HG02678 (cell line): ENCODE measurements at regions not wholly inside any gene's neighbourhood (a gene's known extent, or its start where the extent isn't known, plus 50 kb on each side); places are given as distances from the start of the nearest gene placed in this dataset.
"Not testable (repeated sequence)": the region's sequence is repeated elsewhere in the genome, so short reads cannot be mapped to it uniquely, and the experiment has no call there.

Experiments
- ATAC-seq: cut with Tn5 transposase; IDR thresholded peaks from one replicate; pipeline ENCODE4 v1.9.1; 2021; ENCODE audit warnings: mild to moderate bottlenecking, moderate library complexity; ENCODE audit not compliant: unreplicated experiment

DNA sequence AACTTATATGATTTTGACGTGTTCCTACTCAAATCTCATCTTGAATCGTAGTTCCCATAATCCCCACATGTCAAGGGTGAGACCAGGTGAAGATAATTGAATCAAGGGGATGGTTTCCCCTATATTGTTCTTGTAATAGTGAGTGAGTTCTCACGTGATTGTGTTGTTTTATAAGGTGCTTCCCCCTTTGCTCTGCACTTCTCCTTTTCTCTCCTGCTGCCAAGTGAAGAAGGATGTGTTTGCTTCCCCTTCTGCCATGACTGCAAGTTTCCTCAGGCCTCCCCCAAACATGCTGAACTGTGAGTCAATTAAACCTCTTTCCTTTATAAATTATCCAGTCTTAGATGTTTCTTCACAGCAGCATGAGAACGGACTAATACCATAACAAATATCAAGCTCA is 83.2 kb downstream of the MANEA start:
- ATAC-seq, result no peak

DNA sequence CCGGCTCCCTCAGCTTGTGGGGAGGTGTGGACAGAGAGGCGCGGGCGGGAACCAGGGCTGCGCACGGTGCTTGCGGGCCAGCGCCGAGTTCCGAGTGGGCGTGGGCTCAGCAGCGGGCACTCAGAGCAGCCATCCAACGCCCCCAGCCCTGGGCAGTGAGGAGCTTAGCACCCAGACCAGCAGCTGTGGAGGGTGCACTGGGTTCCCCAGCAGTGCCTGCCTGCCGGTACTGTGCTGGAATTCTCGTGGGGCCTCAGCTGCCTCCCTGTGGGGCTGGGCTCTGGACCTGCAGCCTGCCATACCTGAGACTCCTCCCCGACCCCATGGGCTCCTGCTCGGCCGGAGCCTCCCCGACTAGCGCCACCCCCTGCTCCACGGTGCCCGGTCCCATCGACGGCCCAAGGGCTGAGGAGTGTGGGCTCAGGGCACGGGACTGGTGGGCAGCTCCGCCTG is 92.7 kb downstream of the MANEA start:
- no peak for ATAC-seq

DNA sequence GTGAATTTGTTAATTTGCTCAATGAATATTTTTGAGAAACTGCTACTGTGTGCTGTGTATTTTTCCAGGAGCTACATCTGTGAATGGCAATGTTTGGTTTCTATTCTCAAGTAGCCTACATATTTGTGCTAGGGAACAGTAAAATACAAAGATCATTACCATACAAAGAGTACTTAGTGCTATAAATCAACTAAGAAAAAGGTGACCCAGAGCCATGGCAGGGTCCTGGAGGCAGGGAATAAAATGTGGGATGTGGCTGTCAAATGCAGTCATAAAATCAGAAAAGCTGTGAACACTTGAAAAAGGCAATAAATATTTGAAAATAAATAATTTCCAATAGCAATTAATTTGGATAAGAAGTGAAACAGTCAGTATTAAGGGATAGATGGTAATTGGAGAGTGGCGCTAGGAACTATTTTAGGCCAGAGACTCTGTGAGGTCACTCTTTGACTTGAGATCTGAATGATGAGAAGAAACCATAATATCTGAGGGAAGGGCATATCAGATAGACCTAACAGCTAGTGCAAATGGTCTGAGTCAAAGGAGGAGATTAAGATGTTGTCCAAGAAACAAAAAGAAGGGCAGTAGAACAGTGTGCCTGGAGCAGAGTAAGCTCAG is 98.8 kb downstream of the MANEA start:
- no peak for ATAC-seq

DNA sequence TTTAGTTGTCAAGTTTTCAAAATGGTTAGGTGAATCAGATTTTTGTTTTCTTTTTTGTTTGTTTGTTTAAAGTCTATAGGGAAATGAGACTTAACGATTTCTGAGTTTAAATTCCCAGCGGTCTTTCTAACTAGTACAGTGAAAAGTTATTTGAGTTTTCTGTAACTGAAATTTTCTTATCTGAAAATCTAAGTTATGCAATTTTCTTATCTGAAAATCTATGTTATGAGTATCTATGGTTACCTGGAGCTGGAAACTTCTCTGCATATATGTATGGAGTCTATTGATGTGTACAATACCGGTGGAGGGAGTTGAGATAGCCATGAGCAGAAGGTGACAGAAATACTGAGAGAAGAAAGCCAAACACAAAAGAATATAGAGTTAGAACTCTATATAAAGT is 102.6 kb downstream of the MANEA start:
- ATAC-seq, result no peak

DNA sequence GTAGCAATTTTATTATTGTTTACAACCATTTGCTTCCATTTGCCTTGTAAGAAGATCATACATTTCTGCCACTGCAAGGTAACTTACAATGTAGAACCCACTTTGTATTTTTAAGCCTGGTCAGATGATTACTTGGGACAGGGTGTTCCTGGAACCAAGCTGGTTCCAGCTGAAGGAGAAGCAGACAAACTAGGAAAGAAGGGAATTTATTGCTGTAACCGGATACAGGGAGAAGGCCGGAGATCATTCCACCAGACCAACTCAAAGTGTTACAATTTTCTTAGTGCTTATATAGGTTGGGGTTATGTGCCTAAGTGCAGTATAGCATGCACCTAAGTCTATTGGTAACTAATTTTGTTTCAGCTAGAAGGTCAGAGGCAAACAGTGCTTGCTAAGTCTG is 104.4 kb downstream of the MANEA start:
- no peak for ATAC-seq

DNA sequence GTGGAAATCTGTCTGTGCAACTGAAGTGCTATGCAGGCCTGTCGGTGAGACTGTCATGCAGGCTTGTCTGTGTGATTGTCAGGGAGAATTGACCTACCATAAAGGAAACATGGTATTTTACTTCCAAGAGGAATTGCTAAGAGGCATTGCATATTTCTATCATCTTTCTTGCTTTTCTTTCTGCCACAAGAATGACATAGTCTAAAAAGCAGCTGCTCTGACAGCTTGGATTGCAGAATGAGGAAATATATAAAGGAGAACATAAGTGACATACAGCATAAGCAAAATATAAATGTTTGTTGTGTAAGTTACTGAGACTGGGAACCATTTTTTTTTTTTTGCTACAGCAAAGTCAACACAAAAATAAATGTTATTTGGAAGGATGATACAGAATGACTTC is 105.1 kb downstream of the MANEA start:
- no peak for ATAC-seq

DNA sequence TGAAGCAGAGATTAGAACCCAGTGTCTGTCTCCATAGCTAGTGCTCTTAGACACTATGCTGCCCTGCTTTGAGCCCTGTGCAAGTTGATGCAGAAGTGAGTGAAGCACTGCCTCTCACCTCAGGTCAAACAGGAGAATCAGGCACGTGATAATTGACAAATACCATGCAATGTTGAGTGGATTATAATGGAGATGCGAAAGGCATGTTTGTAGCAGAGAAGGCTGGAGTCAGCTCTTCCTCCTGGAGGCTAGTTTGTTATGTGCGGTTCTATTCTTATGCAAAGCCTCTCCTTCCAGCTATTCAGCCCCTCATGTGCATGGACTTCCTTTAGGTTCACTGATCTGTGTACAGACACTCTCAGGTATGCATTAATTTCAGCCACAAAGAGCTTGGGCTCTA is 108.5 kb downstream of the MANEA start:
- no peak for ATAC-seq

DNA sequence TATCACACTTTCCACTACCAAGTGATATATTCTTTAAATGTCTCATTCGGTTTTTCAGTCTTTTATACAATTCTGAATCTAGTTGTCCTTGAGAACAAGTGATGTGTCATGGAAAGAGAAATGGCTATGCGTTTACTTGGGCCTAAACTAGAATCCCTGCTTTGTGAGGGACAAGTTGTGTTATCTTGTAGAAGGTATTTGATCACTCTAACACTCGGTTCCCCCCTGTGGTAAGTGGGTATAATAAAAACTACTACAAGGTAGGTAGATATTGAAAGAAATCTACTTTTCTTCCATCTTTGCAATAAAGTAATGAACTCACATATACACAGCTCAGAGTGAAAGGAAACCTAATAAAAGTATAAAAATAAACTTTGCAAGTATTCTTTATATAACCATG is 108.9 kb downstream of the MANEA start:
- no peak for ATAC-seq

DNA sequence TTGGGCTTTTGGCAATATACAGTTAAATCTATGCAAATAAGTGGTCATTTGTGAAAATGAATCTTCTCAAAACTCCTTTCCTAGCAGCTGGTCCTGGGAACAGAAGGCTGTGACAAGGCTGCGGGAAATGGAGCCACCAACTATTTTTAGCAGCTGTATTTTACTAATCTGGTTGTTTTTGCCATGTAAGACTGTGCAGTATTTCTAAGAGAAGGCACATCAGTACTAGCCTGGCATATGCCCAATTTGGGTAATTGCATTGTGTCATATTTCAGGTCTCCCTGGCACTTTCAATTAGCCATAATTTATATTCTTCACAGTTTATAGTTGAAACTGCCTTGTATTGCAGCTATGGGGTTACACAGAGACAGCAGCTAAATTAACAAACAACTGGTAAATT is 109.6 kb downstream of the MANEA start:
- ATAC-seq, result no peak

DNA sequence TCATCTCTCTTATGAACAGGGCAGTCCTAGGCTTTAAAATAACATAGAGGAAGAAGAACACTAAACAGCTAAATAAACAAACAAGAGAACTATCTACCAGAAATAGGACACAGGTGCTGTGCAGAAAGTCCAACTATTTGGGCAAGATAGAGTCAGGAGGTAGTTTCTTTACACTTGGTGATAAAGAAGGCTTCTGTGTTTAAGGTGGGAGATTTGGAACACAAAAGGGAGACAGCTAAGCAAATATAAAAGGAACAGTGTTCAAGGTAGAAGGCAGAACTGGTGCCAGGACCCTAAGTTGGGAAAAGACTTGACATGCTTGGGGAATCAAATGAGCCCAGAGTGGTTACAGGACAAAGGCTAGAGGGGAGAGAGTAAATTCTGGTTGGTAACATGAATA is 110.5 kb downstream of the MANEA start:
- ATAC-seq, result peak; percentile 36

DNA sequence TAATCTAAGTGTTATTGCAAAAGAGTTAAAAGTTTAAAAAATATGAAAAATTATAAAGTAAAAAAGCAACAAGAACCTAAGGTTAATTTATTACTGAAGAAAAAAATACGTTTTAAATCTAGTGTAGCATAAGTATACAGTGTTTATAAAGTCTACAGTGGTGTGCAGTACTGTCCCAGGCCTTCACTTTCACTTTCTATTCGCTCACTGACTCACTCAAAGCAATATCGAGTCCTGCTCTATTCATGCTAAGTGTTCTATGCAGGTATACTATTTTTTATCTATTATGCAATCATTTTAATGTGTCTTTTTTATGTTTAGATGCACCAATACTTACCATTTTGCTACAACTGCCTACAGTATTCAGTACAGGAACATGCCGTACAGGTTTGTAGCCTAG is 113.0 kb downstream of the MANEA start:
- ATAC-seq, result peak; percentile 63

DNA sequence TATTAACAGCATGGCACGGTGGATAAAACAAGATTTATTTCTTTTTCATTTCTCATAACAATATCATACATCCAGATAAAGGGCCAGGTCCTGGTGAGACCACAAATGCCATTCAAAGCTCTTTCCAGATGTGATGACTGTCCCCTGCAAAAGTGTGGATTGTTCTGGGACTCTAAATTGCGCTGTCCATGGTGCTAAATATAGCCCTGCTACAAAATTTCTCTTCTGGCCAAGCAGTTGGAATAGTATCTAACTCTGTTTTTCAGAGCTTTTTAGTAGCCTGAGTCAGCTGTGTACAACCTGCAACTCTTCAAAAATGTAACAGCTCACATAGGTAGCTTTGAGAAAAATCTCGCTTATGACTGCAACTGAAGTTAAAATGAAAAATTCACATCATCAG is 115.8 kb downstream of the MANEA start:
- no peak for ATAC-seq

DNA sequence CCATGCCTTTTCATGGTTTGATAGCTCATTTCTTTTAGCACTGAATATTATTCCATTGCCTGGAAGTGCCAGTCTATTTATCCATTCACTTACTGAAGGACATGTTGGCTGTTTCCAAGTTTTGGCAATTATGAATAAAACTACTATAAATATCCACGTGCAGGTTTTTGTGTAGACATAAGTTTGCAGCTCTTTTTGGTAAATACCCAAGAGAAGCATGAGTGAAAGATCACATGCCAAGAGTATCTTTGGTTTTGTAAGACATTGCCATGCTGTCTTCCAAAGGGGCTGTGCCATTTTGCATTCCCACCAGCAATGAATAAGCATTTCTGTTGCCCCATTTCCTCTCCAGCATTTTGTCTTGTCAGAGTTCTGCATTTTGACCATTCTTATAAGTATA is 120.9 kb downstream of the MANEA start:
- ATAC-seq, result no peak

DNA sequence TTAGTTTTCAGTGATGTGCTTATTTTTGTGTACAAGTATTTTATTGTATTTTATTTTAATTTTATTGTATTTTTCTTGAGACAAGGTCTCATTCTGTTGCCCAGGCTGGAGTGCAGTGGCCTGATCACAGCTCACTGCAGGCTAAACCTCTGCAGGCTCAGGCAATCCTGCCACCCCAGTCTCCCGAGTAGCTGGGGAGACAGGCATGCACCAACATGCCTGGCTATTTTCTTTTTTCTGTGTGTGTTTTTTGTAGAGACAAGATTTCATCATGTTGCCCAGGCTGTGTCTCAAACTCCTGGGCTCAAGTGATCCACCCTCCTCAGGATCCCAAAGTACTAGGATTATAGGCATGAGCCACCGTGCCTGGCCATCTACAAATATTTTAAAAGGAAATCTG is 146.3 kb downstream of the MANEA start:
- no peak for ATAC-seq

DNA sequence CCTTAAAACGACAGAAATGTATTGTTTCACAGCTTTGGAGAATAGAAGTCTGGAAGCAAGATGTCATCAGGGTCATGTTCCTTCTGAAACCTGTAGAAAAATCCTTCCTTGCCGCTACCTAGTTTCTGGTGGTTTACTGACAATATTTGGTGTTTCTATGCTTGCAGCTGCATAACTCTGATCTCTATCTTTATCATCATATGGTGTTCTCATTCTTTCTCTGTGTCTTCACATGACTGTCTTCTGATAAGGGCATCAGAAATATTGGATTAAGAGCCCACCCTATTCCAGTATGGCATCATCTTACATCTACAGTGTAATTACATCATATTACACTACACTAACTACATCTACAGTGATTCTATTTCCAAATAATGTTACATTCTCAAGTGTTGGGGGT is 148.0 kb downstream of the MANEA start:
- ATAC-seq, result no peak

DNA sequence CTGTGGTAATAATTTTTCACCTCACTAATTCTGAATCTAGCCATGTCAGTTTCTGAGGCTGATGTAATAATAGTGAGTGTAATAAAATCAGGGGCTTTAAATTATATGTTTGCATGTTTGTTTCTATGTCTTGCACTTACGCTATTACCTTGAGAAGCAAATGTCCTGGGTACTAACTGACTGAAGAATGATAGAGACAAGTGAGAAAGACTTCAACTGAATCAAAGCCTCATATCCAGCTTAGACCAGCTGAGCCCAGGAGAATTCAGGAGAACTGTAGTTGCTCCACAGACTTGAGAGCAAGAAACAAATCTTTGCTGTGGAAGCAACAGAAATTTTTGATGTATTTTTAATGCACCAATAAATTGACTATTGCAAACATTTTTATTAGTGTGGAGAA is 162.8 kb downstream of the MANEA start:
- ATAC-seq, result no peak

DNA sequence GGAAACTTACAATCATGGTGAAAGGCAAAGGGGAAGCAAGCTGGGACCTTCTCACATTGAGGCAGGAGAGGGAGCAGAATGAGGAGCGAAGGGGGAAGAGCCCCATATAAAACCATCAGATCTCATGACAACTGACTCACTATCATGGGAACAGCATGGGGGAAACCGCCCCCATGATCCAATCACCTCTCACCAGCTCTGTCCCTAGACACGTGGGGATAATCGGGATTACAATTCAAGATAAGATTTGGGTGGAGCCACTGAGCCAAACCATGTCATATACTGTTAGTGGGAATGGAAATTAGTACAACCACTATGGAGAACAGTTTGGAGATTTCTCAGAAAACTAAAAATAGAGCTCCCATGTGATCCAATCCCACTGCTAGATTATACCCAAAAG is 163.7 kb downstream of the MANEA start:
- no peak for ATAC-seq

DNA sequence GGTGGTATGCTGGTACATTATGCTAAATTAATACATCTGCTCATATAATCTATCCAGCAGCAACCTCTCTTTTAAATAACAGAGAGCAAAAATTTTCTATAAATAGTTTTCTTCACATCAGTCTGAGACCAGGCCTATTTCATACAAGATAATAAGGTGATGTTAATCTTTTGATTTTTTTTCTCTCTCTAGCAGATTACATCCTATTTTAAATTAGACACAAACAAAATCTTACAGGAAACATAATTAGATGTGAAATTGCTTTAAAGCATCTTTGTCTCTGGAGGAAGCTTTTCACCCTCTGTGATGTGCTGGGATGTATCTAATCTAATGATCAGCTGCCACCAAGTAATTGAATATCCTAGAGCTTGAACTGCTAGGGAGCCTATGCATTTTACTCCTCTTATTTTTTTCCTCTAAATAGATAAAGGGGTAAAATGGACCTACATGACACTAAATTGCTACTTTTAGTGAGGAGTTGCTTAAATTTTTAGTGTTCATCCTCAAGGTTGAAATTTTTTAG is 165.5 kb downstream of the MANEA start:
- ATAC-seq, result no peak

DNA sequence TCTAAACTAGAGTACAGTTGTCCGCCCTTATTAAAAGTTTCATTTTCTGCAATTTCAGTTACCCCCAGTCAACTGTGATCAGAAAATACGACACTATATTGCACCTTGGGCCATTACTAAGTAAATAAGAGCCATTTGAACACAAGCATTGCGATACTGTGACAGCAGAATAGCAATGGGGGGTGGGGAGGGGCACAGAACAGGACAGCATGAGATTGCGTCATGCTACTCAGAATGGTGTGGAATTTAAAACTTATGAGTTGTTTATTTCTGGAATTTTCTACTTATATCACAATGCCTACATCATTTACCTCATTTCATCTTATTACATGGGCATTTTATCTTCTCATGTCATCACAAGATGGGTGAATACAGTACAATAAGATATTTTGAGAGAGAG is 166.3 kb downstream of the MANEA start:
- ATAC-seq, result no peak

DNA sequence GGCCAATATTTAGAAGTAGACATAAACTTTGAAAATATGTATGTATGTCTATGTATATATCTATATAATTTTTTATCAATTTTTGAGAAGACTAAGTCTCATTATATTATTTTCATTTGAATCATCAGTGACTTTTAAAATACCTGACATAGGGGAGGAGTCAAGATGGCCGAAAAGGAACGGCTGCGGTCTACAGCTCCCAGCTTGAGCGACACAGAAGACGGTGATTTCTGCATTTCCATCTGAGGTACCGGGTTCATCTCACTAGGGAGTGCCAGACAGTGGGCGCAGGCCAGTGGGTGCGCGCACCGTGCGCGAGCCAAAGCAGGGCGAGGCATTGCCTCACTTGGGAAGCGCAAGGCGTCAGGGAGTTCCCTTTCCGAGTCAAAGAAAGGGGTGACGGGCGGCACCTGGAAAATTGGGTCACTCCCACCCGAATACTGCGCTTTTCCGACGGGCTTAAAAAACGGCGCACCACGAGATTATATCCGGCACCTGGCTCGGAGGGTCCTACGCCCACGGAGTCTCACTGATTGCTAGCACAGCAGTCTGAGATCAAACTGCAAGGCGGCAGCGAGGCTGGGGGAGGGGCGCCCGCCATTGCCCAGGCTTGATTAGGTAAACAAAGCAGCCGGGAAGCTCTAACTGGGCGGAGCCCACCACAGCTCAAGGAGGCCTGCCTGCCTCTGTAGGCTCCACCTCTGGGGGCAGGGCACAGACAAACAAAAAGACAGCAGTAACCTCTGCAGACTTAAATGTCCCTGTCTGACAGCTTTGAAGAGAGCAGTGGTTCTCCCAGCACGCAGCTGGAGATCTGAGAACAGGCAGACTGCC is 181.1 kb downstream of the MANEA start:
- ATAC-seq, result not testable (repeated sequence)

DNA sequence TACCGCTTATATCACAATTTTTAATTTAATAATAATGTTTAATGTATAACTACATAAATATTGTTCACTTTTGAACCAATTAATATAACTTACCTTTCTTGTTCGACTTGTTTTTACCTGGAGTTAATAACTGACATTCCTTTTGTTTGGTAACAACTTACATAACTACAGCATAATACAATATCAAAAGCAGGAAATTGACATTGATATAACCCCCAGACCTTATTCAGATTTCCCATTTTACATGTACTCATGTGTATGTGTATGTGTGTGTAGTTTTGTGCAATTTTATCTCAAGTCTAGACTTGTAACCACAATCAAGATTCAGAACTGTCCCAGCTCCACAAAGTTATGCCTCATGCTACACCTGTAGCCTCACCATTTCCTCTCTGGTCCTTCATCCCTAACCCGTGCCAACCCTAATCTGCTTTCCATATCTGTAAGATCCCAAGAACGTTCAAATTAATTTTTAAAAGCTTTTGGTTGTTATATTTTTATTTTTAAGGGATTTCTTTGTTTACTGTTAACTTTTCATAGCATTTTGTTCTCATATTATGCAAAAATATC is 190.6 kb downstream of the MANEA start:
- no peak for ATAC-seq

DNA sequence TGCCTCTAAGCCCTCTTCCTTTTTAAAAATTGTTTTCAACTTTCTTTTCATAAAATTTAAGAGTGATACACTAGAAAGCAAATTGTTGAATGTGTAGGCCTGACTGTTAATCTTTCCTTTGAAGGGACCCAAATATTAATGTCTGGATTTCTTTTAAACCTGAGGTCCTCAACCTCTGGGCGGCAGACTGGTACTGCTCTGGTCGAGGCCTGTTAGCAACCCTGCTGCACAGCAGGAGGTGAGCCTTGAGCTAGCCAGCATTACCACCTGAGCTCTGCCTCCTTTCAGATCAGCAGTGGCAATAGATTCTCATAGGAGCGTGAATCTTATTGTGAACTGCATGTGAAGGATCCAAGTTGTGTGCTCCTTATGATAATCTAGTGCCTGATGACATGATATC is 191.2 kb downstream of the MANEA start:
- no peak for ATAC-seq
